ENCODE measurements at regions not wholly inside any gene's neighbourhood (a gene's known extent, or its start where the extent isn't known, plus 50 kb on each side); places are given as distances from the start of the nearest gene placed in this dataset.

GRCh38 chr2:173676647-173677046, 288.5 kb downstream of the SP3 start:
- CTCF ChIA-PET = no interaction called here
- H3K27me3 ChIP-seq (replicated peaks; ENCODE audit: insufficient read depth, low read depth, low read length, poor library complexity) = peaks cover 7% of the 10 kb centered on the region
- no peaks in the 10 kb centered on the region for H3K36me3 ChIP-seq (ENCODE audit: insufficient read depth, low read length, poor library complexity, severe bottlenecking)
- no peaks in the 10 kb centered on the region for H3K9me3 ChIP-seq (ENCODE audit: low read depth, low read length, poor library complexity, severe bottlenecking)
- TF ChIP-seq EZH2 (IDR thresholded peaks at IDR 0.05; ENCODE audit: borderline replicate concordance, low read depth, low read length, poor library complexity, severe bottlenecking) (no peak), CTCF (conservative IDR thresholded peaks at IDR 0.05; ENCODE audit: low read depth, low read length) (no peak)
- intact Hi-C loops (cut with micrococcal nuclease; ENCODE audit: unreplicated experiment) = no loop called here
- no peaks in the 10 kb centered on the region for H3K4me1 ChIP-seq (ENCODE audit: insufficient read depth, low read length, poor library complexity, severe bottlenecking)
- POLR2A ChIA-PET (ENCODE audit: low non-redundant PET) = no interaction called here
- BruUV-seq (replicated peaks) = no TSS peak
- H3K4me3 ChIP-seq (ENCODE audit: low read depth, low read length, poor library complexity, severe bottlenecking) = no peak overlapping the region
- no peak overlapping the region for H3K27ac ChIP-seq (ENCODE audit: low read depth, low read length, poor library complexity, severe bottlenecking)
- DNase-seq (ENCODE audit: low spot score) = no peak

GRCh38 chr2:173678186-173678585, 287.0 kb downstream of the SP3 start:
- POLR2A ChIA-PET (ENCODE audit: low non-redundant PET) = no interaction called here
- DNase-seq (ENCODE audit: low spot score) = no peak
- no peak overlapping the region for H3K27ac ChIP-seq (ENCODE audit: low read depth, low read length, poor library complexity, severe bottlenecking)
- intact Hi-C loops (cut with micrococcal nuclease; ENCODE audit: unreplicated experiment) = no loop called here
- H3K36me3 ChIP-seq (ENCODE audit: insufficient read depth, low read length, poor library complexity, severe bottlenecking) = no peaks in the 10 kb centered on the region
- CTCF ChIA-PET = no interaction called here
- H3K9me3 ChIP-seq (ENCODE audit: low read depth, low read length, poor library complexity, severe bottlenecking) = no peaks in the 10 kb centered on the region
- TF ChIP-seq EZH2 (IDR thresholded peaks at IDR 0.05; ENCODE audit: borderline replicate concordance, low read depth, low read length, poor library complexity, severe bottlenecking) (no peak), CTCF (conservative IDR thresholded peaks at IDR 0.05; ENCODE audit: low read depth, low read length) (no peak)
- peaks cover 7% of the 10 kb centered on the region for H3K27me3 ChIP-seq (replicated peaks; ENCODE audit: insufficient read depth, low read depth, low read length, poor library complexity)
- BruUV-seq (replicated peaks) = no TSS peak
- no peaks in the 10 kb centered on the region for H3K4me1 ChIP-seq (ENCODE audit: insufficient read depth, low read length, poor library complexity, severe bottlenecking)
- no peak overlapping the region for H3K4me3 ChIP-seq (ENCODE audit: low read depth, low read length, poor library complexity, severe bottlenecking)

- Histone ChIP-seq H3K27me3 (replicated peaks; ENCODE audit: insufficient read depth, low read depth, low read length, poor library complexity) (peaks cover 7% of the 10 kb centered on the region), H3K36me3 (ENCODE audit: insufficient read depth, low read length, poor library complexity, severe bottlenecking) (no peaks in the 10 kb centered on the region), H3K4me3 (ENCODE audit: low read depth, low read length, poor library complexity, severe bottlenecking) (no peak overlapping the region), H3K27ac (ENCODE audit: low read depth, low read length, poor library complexity, severe bottlenecking) (no peak overlapping the region), H3K4me1 (ENCODE audit: insufficient read depth, low read length, poor library complexity, severe bottlenecking) (no peaks in the 10 kb centered on the region), H3K9me3 (ENCODE audit: low read depth, low read length, poor library complexity, severe bottlenecking) (no peaks in the 10 kb centered on the region)
- ChIA-PET POLR2A (ENCODE audit: low non-redundant PET) (no interaction called here), CTCF (no interaction called here)
- intact Hi-C loops (cut with micrococcal nuclease; ENCODE audit: unreplicated experiment) = no loop called here
- DNase-seq (ENCODE audit: low spot score) = no peak
- TF ChIP-seq CTCF (conservative IDR thresholded peaks at IDR 0.05; ENCODE audit: low read depth, low read length) = no peak
- TF ChIP-seq EZH2 (IDR thresholded peaks at IDR 0.05; ENCODE audit: borderline replicate concordance, low read depth, low read length, poor library complexity, severe bottlenecking) = no peak
- no TSS peak for BruUV-seq (replicated peaks)
Measured at GRCh38 chr2:173680574-173680973, 284.6 kb downstream of the SP3 start.

Measured in A673 (cell line).